ENCODE measurements at regions not wholly inside any gene's neighbourhood (a gene's known extent, or its start where the extent isn't known, plus 50 kb on each side); places are given as distances from the start of the nearest gene placed in this dataset.

DNA sequence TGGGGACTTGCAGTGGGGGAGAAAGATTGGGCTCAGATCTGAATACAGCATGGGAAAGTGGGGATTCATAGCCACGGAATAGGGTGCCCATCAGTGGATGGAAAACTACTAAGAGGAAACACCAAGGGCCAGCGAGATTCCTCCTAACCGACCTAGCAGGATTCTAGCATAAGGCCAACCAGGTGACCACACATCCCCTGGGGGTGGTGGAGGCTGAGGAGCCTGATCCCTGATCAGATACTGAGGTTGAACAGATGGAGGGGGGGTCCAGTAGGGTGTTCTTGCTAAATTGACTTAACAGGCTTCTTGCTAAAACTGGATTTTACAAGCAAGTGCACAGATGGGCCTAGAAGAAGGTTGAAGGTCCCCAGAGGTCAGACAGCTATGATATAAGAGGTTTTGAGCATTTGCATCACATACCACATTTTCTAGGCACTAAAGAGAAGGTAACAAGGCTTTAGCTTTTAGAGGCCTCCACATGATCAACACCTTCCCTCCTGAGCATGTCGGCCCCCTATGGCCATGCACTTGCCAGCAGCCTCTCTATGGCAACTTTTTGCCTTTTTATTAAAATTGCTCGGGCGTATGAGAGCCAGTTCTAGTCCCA lies 69.1 kb upstream of the PUDP start:
- Histone ChIP-seq H3K36me3 (ENCODE audit: control insufficient read depth, insufficient read depth, low read length) (no peaks in the 10 kb centered on the region), H3K4me3 (ENCODE audit: low read depth, low read length) (no peak overlapping the region), H3K27me3 (ENCODE audit: control insufficient read depth, insufficient read depth, low read length) (no peaks in the 10 kb centered on the region), H3K27ac (ENCODE audit: low read depth, low read length) (no peak overlapping the region), H3K9me3 (ENCODE audit: control insufficient read depth, insufficient read depth, low read length) (no peaks in the 10 kb centered on the region), H3K4me1 (ENCODE audit: control insufficient read depth, insufficient read depth, low read length) (no peaks in the 10 kb centered on the region)
- 93% methylated on average over 3 of the region's 6 CpGs for WGBS (ENCODE audit: insufficient coverage)
- DNase-seq (ENCODE audit: low read depth in 4 of 6, low spot score in 6 of 6) = no peak

- no peaks in the 10 kb centered on the region for H3K27me3 ChIP-seq (ENCODE audit: control insufficient read depth, insufficient read depth, low read length)
- H3K4me1 ChIP-seq (ENCODE audit: control insufficient read depth, insufficient read depth, low read length) = no peaks in the 10 kb centered on the region
- H3K9me3 ChIP-seq (ENCODE audit: control insufficient read depth, insufficient read depth, low read length) = no peaks in the 10 kb centered on the region
- no peak overlapping the region for H3K4me3 ChIP-seq (ENCODE audit: low read depth, low read length)
- H3K27ac ChIP-seq (ENCODE audit: low read depth, low read length) = no peak overlapping the region
- no peak for DNase-seq (ENCODE audit: low read depth in 4 of 6, low spot score in 6 of 6)
- H3K36me3 ChIP-seq (ENCODE audit: control insufficient read depth, insufficient read depth, low read length) = no peaks in the 10 kb centered on the region
These were observed 67.9 kb upstream of the PUDP start for GRCh38 chrX:7215842-7216241.

DNA sequence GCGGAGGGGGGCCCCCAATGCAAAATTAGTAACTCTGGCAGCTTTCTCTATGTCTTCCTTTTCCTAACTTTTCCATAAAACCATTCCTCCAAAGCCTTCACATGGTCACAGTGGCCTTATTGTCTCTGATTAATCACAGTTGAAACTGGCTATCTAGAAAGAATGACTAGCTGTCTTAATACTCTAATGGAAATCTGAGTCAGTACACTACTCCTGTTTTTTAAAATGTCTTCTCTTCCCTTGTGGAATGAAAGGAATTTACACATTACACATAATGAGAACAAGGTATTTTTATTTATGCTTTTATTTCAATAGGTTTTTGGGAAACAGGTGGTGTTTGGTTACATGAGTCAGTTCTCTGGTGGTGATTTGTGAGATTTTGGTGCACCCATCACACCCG lies 66.3 kb upstream of the PUDP start:
- Histone ChIP-seq H3K9me3 (ENCODE audit: control insufficient read depth, insufficient read depth, low read length) (no peaks in the 10 kb centered on the region), H3K4me3 (ENCODE audit: low read depth, low read length) (no peak overlapping the region), H3K36me3 (ENCODE audit: control insufficient read depth, insufficient read depth, low read length) (no peaks in the 10 kb centered on the region), H3K27ac (ENCODE audit: low read depth, low read length) (no peak overlapping the region), H3K4me1 (ENCODE audit: control insufficient read depth, insufficient read depth, low read length) (no peaks in the 10 kb centered on the region), H3K27me3 (ENCODE audit: control insufficient read depth, insufficient read depth, low read length) (no peaks in the 10 kb centered on the region)
- DNase-seq (ENCODE audit: low read depth in 4 of 6, low spot score in 6 of 6) = no peak
- WGBS (ENCODE audit: insufficient coverage) = 88% methylated on average over 1 of the region's 2 CpGs

GRCh38 chrX:7205037-7205577 lies 57.2 kb upstream of the PUDP start:
- Histone ChIP-seq H3K9me3 (ENCODE audit: control insufficient read depth, insufficient read depth, low read length) (no peaks in the 10 kb centered on the region), H3K27ac (ENCODE audit: low read depth, low read length) (no peak overlapping the region), H3K36me3 (ENCODE audit: control insufficient read depth, insufficient read depth, low read length) (no peaks in the 10 kb centered on the region), H3K27me3 (ENCODE audit: control insufficient read depth, insufficient read depth, low read length) (no peaks in the 10 kb centered on the region), H3K4me1 (ENCODE audit: control insufficient read depth, insufficient read depth, low read length) (no peaks in the 10 kb centered on the region), H3K4me3 (ENCODE audit: low read depth, low read length) (no peak overlapping the region)
- DNase-seq (ENCODE audit: low read depth in 4 of 6, low spot score in 6 of 6) = no peak
- no CpG with 5 or more reads among the region's 2 CpGs for WGBS (ENCODE audit: insufficient coverage)

DNA sequence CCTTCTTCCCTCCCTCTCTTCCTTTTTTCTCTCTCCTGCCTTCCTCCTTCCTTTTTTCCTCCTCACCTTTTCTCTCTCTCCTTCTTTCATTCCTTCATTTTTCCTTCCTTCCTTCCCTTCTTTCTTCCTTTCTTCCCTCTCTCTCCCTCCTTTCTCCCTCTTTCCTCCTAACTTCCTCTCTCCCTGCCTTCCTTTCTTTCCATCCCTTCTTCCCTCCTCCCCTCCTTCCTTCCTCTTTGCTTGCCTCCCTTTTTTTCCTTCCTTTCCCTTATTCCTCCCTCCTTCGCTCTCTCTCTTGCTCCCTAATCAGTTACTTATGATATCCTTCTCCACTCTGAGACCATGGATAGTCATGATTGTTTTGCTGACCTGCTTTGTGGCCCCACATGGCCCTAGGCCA lies 56.7 kb upstream of the PUDP start:
- no peak overlapping the region for H3K4me3 ChIP-seq (ENCODE audit: low read depth, low read length)
- no peaks in the 10 kb centered on the region for H3K27me3 ChIP-seq (ENCODE audit: control insufficient read depth, insufficient read depth, low read length)
- no peaks in the 10 kb centered on the region for H3K36me3 ChIP-seq (ENCODE audit: control insufficient read depth, insufficient read depth, low read length)
- no peak for DNase-seq (ENCODE audit: low read depth in 4 of 6, low spot score in 6 of 6)
- WGBS (ENCODE audit: insufficient coverage) = no CpG with 5 or more reads among the region's 1 CpG
- H3K27ac ChIP-seq (ENCODE audit: low read depth, low read length) = no peak overlapping the region
- H3K9me3 ChIP-seq (ENCODE audit: control insufficient read depth, insufficient read depth, low read length) = no peaks in the 10 kb centered on the region
- H3K4me1 ChIP-seq (ENCODE audit: control insufficient read depth, insufficient read depth, low read length) = no peaks in the 10 kb centered on the region

DNA sequence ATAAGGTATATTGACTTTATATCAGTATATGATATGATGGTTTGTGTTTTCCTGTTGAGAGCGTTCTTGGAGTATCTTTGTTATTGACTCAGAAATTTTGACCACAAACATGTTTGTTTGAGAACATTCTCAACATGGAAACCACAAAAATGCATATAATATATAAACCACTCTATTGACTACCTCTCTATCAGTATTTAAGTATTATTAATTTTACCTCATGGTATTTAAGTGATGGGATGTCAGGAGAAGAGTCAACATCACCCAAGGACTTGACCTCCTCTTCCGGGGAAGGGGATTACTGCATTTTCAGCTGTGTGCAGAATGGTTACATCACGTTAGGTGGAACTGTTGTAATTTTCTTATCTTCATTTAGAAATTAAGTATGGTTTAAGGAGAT lies 54.3 kb upstream of the PUDP start:
- H3K36me3 ChIP-seq (ENCODE audit: control insufficient read depth, insufficient read depth, low read length) = no peaks in the 10 kb centered on the region
- H3K9me3 ChIP-seq (ENCODE audit: control insufficient read depth, insufficient read depth, low read length) = no peaks in the 10 kb centered on the region
- no peak for DNase-seq (ENCODE audit: low read depth in 4 of 6, low spot score in 6 of 6)
- no peaks in the 10 kb centered on the region for H3K27me3 ChIP-seq (ENCODE audit: control insufficient read depth, insufficient read depth, low read length)
- H3K4me1 ChIP-seq (ENCODE audit: control insufficient read depth, insufficient read depth, low read length) = no peaks in the 10 kb centered on the region
- H3K27ac ChIP-seq (ENCODE audit: low read depth, low read length) = no peak overlapping the region
- WGBS (ENCODE audit: insufficient coverage) = 100% methylated on average over 1 of the region's 3 CpGs
- H3K4me3 ChIP-seq (ENCODE audit: low read depth, low read length) = no peak overlapping the region

DNA sequence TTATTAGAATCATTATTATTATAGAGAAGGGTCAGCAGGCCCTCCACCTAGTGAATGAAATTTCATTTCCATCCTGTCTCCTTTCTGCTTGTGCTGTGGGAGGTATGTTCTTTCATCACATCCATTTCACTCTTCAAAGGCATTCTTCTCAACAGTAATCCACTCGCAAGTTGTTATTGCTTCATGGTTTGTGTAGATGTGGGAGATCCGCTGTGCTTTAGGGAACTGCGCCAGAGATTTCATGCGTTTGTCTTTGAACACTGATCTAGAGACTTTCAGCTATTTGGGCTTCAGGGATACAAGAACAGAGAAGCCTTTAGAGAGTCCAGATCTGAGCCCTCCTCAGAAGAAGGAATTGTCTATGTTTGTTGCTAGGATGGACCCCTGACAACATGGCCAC lies 53.5 kb upstream of the PUDP start:
- no peaks in the 10 kb centered on the region for H3K9me3 ChIP-seq (ENCODE audit: control insufficient read depth, insufficient read depth, low read length)
- H3K27ac ChIP-seq (ENCODE audit: low read depth, low read length) = no peak overlapping the region
- H3K36me3 ChIP-seq (ENCODE audit: control insufficient read depth, insufficient read depth, low read length) = no peaks in the 10 kb centered on the region
- H3K4me1 ChIP-seq (ENCODE audit: control insufficient read depth, insufficient read depth, low read length) = no peaks in the 10 kb centered on the region
- WGBS (ENCODE audit: insufficient coverage) = 95% methylated on average over 3 of the region's 4 CpGs
- no peaks in the 10 kb centered on the region for H3K27me3 ChIP-seq (ENCODE audit: control insufficient read depth, insufficient read depth, low read length)
- peak in 1 of 6 donors; percentile 21 for DNase-seq (ENCODE audit: low read depth in 4 of 6, low spot score in 6 of 6)
- H3K4me3 ChIP-seq (ENCODE audit: low read depth, low read length) = no peak overlapping the region

DNA sequence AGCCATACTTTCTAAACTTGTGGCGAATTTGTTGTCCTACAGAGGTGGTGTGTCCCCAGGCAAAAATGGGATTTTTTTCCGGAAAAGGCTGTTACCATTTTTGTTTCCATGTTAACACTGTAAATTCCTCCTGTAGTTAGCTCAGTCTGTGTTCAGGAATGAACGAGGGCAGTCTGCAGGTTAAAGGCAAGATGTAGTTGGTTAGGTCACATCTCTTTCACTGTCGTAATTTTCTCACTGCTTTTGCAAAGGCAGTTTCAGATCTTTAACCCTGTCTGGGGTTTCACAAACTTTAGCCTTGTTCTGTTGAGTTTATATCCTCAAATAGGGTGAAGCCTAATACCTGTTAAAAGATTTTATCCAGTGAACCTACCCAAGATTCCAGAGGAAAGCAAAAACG lies 50.5 kb upstream of the PUDP start:
- Histone ChIP-seq H3K36me3 (ENCODE audit: control insufficient read depth, insufficient read depth, low read length) (no peaks in the 10 kb centered on the region), H3K4me3 (ENCODE audit: low read depth, low read length) (no peak overlapping the region), H3K27me3 (ENCODE audit: control insufficient read depth, insufficient read depth, low read length) (no peaks in the 10 kb centered on the region), H3K9me3 (ENCODE audit: control insufficient read depth, insufficient read depth, low read length) (no peaks in the 10 kb centered on the region), H3K4me1 (ENCODE audit: control insufficient read depth, insufficient read depth, low read length) (no peaks in the 10 kb centered on the region), H3K27ac (ENCODE audit: low read depth, low read length) (no peak overlapping the region)
- DNase-seq (ENCODE audit: low read depth in 4 of 6, low spot score in 6 of 6) = no peak
- 81% methylated on average over 2 of the region's 5 CpGs for WGBS (ENCODE audit: insufficient coverage)

All from spinal cord (tissue), 9 donors.